Tibial artery (tissue), 4 donors: ENCODE measurements at regions not wholly inside any gene's neighbourhood (a gene's known extent, or its start where the extent isn't known, plus 50 kb on each side); places are given as distances from the start of the nearest gene placed in this dataset.

Experiments used
- DNase-seq, 2 donors: peaks; one replicate each; pipeline ENCODE4 v3.0.0-alpha.2; 2019
- H3K27ac ChIP-seq, 2 donors: fragments of 200-600 bp; sonication (generic) in 1 of 2; 1 replicate in 1 of 2; 2 replicates in 1 of 2; pipeline ENCODE4 v1.5.1; 2018 to 2019; ENCODE audit warnings: mild to moderate bottlenecking in 1 of 2
- H3K27me3 ChIP-seq, 2 donors: fragments of 200-600 bp; sonication (generic) in 1 of 2; one replicate each; pipeline versions ENCODE4 v1.5.1 to v1.6.0; 2016 to 2019
- H3K36me3 ChIP-seq, 3 donors: fragments of 200-600 bp; sonication (generic) in 2 of 3; one replicate each; pipeline ENCODE4 v1.5.1; 2016 to 2019; ENCODE audit warnings: mild to moderate bottlenecking in 2 of 3
- H3K4me1 ChIP-seq, 4 donors: fragments of 200-600 bp; sonication (generic) in 2 of 4; 1 replicate in 3 of 4; 2 replicates in 1 of 4; pipeline ENCODE4 v1.5.1; 2016 to 2019
- H3K4me3 ChIP-seq, 2 donors: fragments of 200-600 bp; sonication (generic) in 1 of 2; 1 replicate in 1 of 2; 2 replicates in 1 of 2; pipeline ENCODE4 v1.5.1; 2018 to 2019; ENCODE audit warnings: mild to moderate bottlenecking in 2 of 2
- H3K9me3 ChIP-seq, 3 donors: fragments of 200-600 bp; sonication (generic) in 1 of 3; one replicate each; pipeline ENCODE4 v1.5.1; 2016 to 2019
- CTCF ChIP-seq, 2 experiments: fragments of 200-600 bp in 1 of 2; fragments of 450-650 bp in 1 of 2; IDR thresholded peaks; one replicate each; pipeline ENCODE4 v1.5.1; 2017 to 2019; ENCODE audit warnings: antibody characterized with exemption in 2 of 2, mild to moderate bottlenecking in 1 of 2, moderate library complexity in 1 of 2
- intact Hi-C: fragments of 100-400 bp; cut with DNase I; formaldehyde crosslinking; loops from one replicate; pipeline ENCODE4 v1.15.0; 2023; ENCODE audit warnings: low total_unique reads

- intact Hi-C loops: no loop called here
- no peak for DNase-seq
- H3K4me1 ChIP-seq: no peaks in the 10 kb centered on the region
- no peaks in the 10 kb centered on the region for H3K27me3 ChIP-seq
- TF ChIP-seq CTCF (IDR thresholded peaks at IDR 0.05): no peak
- H3K27ac ChIP-seq: no peak overlapping the region
- no peaks in the 10 kb centered on the region for H3K36me3 ChIP-seq
- peaks cover 0 to 9% (median 0%) of the 10 kb centered on the region in 3 donors for H3K9me3 ChIP-seq
- H3K4me3 ChIP-seq: no peak overlapping the region
Measured at GRCh38 chr2:163236553-163236952, 398.0 kb upstream of the KCNH7 start.

- H3K9me3 ChIP-seq: no peaks in the 10 kb centered on the region
- H3K36me3 ChIP-seq: no peaks in the 10 kb centered on the region
- H3K4me3 ChIP-seq: no peak overlapping the region
- H3K27me3 ChIP-seq: no peaks in the 10 kb centered on the region
- no peak for DNase-seq
- H3K27ac ChIP-seq: no peak overlapping the region
- H3K4me1 ChIP-seq: no peaks in the 10 kb centered on the region
- TF ChIP-seq CTCF (IDR thresholded peaks at IDR 0.05): no peak
- intact Hi-C loops: no loop called here
Measured at GRCh38 chr2:163231666-163232065, 393.1 kb upstream of the KCNH7 start.

GRCh38 chr2:163213661-163214081 lies 375.1 kb upstream of the KCNH7 start:
- TF ChIP-seq CTCF (IDR thresholded peaks at IDR 0.05): no peak
- no peak overlapping the region for H3K27ac ChIP-seq
- no peak for DNase-seq
- no peaks in the 10 kb centered on the region for H3K4me1 ChIP-seq
- H3K27me3 ChIP-seq: no peaks in the 10 kb centered on the region
- H3K4me3 ChIP-seq: no peak overlapping the region
- no peaks in the 10 kb centered on the region for H3K9me3 ChIP-seq
- H3K36me3 ChIP-seq: no peaks in the 10 kb centered on the region
- intact Hi-C loops: no loop called here

GRCh38 chr2:163210430-163210918 lies 371.9 kb upstream of the KCNH7 start:
- Histone ChIP-seq H3K9me3 (no peaks in the 10 kb centered on the region), H3K36me3 (no peaks in the 10 kb centered on the region), H3K27ac (no peak overlapping the region), H3K4me3 (no peak overlapping the region), H3K4me1 (no peaks in the 10 kb centered on the region), H3K27me3 (no peaks in the 10 kb centered on the region)
- no peak for DNase-seq
- TF ChIP-seq CTCF (IDR thresholded peaks at IDR 0.05): no peak
- intact Hi-C loops: no loop called here

- H3K27me3 ChIP-seq: no peaks in the 10 kb centered on the region
- H3K27ac ChIP-seq: no peak overlapping the region
- no peak for DNase-seq
- no peaks in the 10 kb centered on the region for H3K4me1 ChIP-seq
- H3K9me3 ChIP-seq: no peaks in the 10 kb centered on the region
- no peak for TF ChIP-seq CTCF (IDR thresholded peaks at IDR 0.05)
- intact Hi-C loops: no loop called here
- no peaks in the 10 kb centered on the region for H3K36me3 ChIP-seq
- no peak overlapping the region for H3K4me3 ChIP-seq
Measured at GRCh38 chr2:163207693-163208370, 369.3 kb upstream of the KCNH7 start.
